ENCODE measurements at regions not wholly inside any gene's neighbourhood (a gene's known extent, or its start where the extent isn't known, plus 50 kb on each side); places are given as distances from the start of the nearest gene placed in this dataset.

GRCh38 chr20:57038608-57039440 is 227.6 kb downstream of the BMP7 start:
- TF ChIP-seq CTCF (IDR thresholded peaks at IDR 0.05) = no peak
- Histone ChIP-seq H3K27ac (no peak overlapping the region), H3K27me3 (peaks cover 15% of the 10 kb centered on the region), H3K36me3 (no peaks in the 10 kb centered on the region), H3K4me1 (no peaks in the 10 kb centered on the region), H3K9me3 (no peaks in the 10 kb centered on the region), H3K4me3 (no peak overlapping the region)
- ATAC-seq (no peak), DNase-seq (no peak)
- intact Hi-C loops (cut with DNase I) = no loop called here

- DNase-seq (no peak), ATAC-seq (no peak)
- Histone ChIP-seq H3K9me3 (no peaks in the 10 kb centered on the region), H3K36me3 (no peaks in the 10 kb centered on the region), H3K4me3 (no peak overlapping the region), H3K27me3 (peaks cover 14% of the 10 kb centered on the region), H3K4me1 (no peaks in the 10 kb centered on the region), H3K27ac (no peak overlapping the region)
- intact Hi-C loops (cut with DNase I) = no loop called here
- TF ChIP-seq CTCF (IDR thresholded peaks at IDR 0.05) = no peak
Observed at GRCh38 chr20:57040466-57040865, 226.0 kb downstream of the BMP7 start.

GRCh38 chr20:57040924-57041323 is 225.5 kb downstream of the BMP7 start:
- Histone ChIP-seq H3K9me3 (no peaks in the 10 kb centered on the region), H3K4me3 (no peak overlapping the region), H3K27me3 (peaks cover 14% of the 10 kb centered on the region), H3K27ac (no peak overlapping the region), H3K4me1 (no peaks in the 10 kb centered on the region), H3K36me3 (no peaks in the 10 kb centered on the region)
- DNase-seq = no peak
- ATAC-seq = no peak
- no peak for TF ChIP-seq CTCF (IDR thresholded peaks at IDR 0.05)
- intact Hi-C loops (cut with DNase I) = no loop called here

- DNase-seq (peak; percentile 1), ATAC-seq (no peak)
- no peak for TF ChIP-seq CTCF (IDR thresholded peaks at IDR 0.05)
- H3K9me3 ChIP-seq = no peaks in the 10 kb centered on the region
- H3K27ac ChIP-seq = no peak overlapping the region
- no peaks in the 10 kb centered on the region for H3K4me1 ChIP-seq
- H3K36me3 ChIP-seq = no peaks in the 10 kb centered on the region
- no peak overlapping the region for H3K4me3 ChIP-seq
- peaks cover 30% of the 10 kb centered on the region for H3K27me3 ChIP-seq
- intact Hi-C loops (cut with DNase I) = no loop called here
Observed at GRCh38 chr20:57043091-57043490, 223.3 kb downstream of the BMP7 start.

GRCh38 chr20:57043669-57044268 is 222.7 kb downstream of the BMP7 start:
- intact Hi-C loops (cut with DNase I) = no loop called here
- H3K4me3 ChIP-seq = no peak overlapping the region
- no peaks in the 10 kb centered on the region for H3K4me1 ChIP-seq
- no peaks in the 10 kb centered on the region for H3K36me3 ChIP-seq
- TF ChIP-seq CTCF (IDR thresholded peaks at IDR 0.05) = no peak
- no peak overlapping the region for H3K27ac ChIP-seq
- no peaks in the 10 kb centered on the region for H3K9me3 ChIP-seq
- ATAC-seq = no peak
- H3K27me3 ChIP-seq = peaks cover 30% of the 10 kb centered on the region
- DNase-seq = peak; percentile 45

Data from upper lobe of right lung (tissue), 1 donor.